ENCODE measurements at regions not wholly inside any gene's neighbourhood (a gene's known extent, or its start where the extent isn't known, plus 50 kb on each side); places are given as distances from the start of the nearest gene placed in this dataset.

- DNase-seq, result no peak
Observed at GRCh38 chr16:9536905-9537304, 445.5 kb downstream of the HAPSTR1 start.

GRCh38 chr16:9539346-9539745 lies 447.9 kb downstream of the HAPSTR1 start:
- DNase-seq, result no peak

DNA sequence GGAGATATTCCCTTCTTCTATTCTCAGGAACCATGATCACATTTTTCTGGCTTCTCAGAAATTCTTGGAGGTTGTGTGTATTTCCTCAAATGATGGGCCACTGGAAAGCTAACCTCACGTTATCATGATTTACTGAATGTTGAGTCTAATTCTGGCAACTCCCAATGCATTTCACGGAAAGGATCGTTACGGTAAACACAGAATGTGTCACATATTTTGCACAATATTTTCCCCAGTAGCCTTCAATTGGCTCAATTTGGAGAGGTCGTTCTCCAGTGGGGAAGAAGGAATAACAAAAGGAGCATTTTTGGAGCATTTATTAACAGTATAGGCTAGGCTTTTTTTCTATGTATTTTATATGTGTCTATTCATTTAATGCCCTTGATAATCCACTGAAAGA lies 450.3 kb downstream of the HAPSTR1 start:
- DNase-seq, result no peak

- DNase-seq, result no peak
Observed at GRCh38 chr16:9542165-9542755, 450.8 kb downstream of the HAPSTR1 start.

DNA sequence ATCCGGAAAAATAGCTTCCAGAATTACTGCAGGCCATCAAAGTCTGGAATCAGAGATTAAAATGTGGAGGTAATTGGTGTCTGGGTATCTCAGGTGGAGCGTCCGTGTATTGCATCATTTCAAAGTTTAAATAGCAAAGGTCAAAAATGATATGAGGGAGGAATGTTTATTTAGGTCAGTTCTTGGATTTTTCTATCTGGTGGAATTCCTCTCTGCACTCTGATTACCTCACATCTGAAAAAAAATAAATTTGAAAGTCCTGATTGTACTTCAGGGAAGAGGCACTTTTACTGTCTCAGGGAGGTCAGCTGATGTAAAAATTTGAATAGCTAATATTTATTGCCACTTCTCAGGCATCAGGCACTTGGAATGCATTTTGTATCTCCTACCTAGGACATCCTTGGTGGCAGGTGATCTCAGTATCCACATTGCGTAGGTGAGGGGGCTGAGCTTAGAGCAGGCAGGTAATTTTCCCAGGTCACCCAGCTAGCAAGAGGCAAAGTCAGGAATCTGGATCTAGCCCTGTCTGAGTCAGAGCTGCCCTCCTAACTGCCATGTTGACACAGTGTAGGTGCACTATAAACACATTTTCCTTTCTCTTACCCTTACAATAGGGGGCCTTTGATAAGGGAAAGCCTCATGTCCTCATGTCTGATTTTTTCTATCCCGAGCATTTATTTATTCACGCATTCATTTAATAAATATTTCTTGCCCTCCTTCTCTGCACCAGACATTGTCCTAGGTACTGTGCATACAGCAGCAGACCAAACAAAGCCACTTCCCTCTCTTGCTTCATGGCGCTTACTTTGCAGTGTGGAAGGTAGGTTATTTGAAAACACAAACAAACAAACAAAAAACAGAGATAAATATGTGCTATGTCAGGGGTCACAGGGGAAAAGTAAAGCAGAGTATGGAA lies 454.3 kb downstream of the HAPSTR1 start:
- no peak for DNase-seq

GRCh38 chr16:9546438-9546786 lies 455.0 kb downstream of the HAPSTR1 start:
- DNase-seq, result no peak

DNA sequence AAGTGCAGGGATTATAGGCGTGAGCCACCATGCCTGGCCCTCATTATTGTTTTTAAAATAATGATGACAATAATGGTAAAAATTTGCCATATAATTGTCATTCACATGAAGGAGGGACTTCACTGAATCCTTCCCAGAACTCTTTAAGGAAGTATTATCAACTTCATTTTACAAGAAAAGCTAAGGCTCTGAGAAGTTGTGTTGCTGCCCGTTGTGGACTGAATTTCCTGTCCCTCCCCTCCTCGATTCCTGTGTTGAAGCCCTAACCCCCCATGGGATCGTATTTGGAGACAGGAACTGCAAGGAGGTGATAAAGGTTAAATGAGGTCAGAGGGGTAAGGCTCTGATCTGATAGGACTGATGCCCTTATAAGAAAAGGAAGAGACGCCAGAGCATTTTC lies 458.0 kb downstream of the HAPSTR1 start:
- DNase-seq, result no peak

GRCh38 chr16:9555051-9555450 lies 463.6 kb downstream of the HAPSTR1 start:
- no peak for DNase-seq

GRCh38 chr16:9556949-9557665 lies 465.7 kb downstream of the HAPSTR1 start:
- DNase-seq, result no peak

DNA sequence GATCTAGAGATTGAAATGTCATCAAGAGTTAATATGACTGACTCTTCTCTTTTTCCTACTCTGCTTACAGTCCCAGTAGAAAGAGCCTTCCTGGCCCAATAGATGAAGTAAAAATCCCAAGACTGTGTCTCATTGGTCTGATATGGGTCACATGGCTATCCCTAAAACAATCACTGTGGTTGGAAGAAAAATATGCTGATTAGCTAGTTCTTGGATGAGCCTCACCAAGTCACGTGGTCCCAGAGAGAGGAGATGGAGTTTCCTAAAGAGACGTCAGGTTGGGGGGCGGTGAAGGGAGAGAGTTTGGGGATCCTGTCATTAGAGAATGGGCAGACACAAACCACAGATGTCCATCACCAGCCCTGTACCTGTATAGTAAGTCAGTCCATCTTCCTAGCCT lies 466.3 kb downstream of the HAPSTR1 start:
- DNase-seq, result no peak

GRCh38 chr16:9566099-9566498 lies 474.7 kb downstream of the HAPSTR1 start:
- no peak for DNase-seq

DNA sequence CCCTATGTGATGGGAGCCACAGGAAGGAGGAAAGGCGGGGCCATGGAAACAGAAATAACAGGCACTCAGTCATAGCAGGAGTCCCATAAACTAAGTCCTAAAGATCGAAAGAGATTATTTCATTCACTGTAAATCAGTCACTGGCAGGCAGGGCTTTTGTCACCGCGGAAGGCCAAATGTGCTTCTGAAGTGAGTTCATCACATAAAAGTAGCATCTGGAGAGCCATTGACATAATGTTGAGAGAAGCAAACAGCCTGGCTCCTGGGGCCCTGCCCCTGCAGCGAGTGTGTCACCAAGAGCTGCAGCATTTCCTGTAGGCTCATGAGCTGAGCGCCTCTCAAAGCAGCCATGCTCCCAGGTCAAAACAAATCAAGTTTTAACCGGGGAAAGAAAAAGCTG lies 476.2 kb downstream of the HAPSTR1 start:
- DNase-seq, result no peak

- no peak for DNase-seq
Observed at GRCh38 chr16:9568261-9568660, 476.8 kb downstream of the HAPSTR1 start.

DNA sequence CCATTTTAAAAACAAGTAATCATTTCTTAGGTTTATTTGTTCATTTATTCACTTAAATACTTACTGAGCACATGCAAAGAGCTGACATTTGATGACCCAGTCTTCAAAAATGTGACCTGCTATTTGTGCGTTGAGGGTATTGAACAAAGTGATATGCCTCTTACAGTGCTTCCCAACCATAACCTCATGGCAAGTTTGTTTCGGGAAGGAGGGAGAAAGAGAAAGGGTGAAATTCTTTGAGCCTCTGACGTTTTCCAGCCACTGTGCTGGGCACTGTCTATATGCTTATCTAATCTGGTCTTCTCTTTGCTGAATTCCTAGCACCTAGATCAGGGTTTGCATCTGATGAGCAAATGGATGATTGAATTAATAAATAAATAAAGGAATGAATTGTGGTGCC lies 479.1 kb downstream of the HAPSTR1 start:
- DNase-seq, result no peak

DNA sequence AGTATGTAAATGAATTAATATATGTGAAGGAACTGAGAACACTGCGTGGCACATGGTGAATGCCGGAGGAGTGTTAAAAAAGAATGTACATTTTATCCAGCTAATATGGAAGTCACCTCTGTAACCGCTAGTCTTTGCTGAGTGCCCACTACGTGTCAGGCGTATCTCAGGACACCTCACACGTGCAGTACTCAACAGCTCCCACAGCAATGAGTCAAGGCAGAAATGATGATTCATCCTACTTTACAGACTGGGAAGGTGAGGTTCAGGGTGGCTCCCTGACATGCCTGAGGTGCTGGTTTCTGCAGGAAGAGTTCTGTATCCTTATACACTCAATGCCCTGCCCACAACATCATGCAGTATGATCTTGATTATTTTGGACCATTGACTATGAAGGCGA lies 487.0 kb downstream of the HAPSTR1 start:
- DNase-seq, result no peak

DNA sequence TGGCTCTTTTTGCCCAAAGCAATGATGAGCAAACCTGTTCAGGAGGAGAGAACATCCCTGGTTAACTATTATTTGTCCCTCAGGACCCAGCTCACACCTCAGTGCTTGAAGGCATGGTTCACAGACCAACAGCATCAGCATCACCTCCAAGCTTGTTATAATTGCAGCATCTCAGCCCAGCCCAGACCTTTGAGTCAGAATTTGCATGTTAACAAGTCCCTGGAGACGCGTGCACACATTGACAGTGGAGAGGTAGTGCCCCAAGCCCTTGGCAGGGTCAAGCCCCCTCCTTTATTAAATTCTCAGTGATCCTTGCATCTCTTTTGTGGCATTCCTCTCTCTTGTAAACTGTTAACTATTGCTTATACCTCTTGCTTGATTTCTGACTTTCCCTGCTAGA lies 488.6 kb downstream of the HAPSTR1 start:
- no peak for DNase-seq

DNA sequence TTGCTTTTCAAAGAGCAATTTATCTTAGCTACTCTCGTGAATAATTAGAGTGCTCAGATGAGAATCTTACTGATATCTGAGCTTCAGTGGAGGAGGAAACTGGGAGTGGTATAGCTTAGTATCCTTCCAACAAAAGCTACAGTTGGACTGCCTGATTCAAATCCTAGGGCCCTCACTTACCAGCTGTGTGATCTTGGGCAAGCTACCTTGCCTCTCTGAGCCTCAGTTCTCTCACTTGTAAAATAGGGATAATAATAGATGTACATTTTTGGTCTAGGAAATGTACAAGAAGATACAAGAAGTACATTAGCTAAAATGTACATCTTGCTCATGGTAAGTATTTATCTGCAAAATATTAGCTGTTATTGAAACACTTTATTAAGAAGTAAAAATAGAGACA lies 502.0 kb downstream of the HAPSTR1 start:
- DNase-seq, result no peak

- DNase-seq, result no peak
Observed at GRCh38 chr16:9594047-9594446, 502.6 kb downstream of the HAPSTR1 start.

DNA sequence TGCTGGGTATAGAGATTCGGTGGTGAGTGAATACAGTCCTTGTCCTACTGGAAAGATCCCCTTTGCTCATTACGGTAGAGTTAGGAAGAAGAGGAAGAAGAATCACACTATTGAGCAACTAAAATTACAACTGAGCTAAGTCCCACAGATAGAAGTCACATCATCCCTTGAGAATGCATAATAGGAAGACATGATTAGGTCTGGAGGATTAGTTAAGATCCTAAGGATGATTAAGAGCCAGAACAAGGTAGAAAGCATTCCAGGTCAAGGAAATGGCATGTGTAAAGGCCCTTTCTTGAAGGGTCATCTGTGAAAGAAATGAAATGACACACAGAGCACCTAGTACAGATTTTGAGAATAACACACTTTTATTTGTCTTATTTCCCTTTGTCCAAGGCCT lies 503.5 kb downstream of the HAPSTR1 start:
- no peak for DNase-seq

GRCh38 chr16:9595393-9595792 lies 503.9 kb downstream of the HAPSTR1 start:
- DNase-seq, result no peak

DNA sequence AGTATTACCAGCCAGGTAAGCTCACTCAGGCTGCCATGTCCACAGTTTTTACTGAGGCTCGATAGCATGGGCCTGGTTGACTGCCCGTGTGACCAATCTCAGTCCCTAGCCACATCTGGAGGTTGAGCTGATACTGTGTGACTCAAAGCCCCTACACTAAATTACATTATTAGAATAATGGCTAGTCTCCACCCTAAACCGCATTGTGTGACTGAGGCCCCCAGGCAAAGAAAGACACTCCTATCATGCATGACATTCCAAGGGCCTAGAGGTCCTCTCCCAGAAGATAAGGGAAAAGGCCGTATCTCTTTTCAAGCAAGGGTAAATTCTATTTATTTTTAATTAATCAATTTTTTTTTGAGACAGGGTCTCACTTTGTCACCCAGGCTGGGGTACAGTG lies 505.3 kb downstream of the HAPSTR1 start:
- no peak for DNase-seq

- DNase-seq, result no peak
Observed at GRCh38 chr16:9597967-9598730, 506.7 kb downstream of the HAPSTR1 start.

DNA sequence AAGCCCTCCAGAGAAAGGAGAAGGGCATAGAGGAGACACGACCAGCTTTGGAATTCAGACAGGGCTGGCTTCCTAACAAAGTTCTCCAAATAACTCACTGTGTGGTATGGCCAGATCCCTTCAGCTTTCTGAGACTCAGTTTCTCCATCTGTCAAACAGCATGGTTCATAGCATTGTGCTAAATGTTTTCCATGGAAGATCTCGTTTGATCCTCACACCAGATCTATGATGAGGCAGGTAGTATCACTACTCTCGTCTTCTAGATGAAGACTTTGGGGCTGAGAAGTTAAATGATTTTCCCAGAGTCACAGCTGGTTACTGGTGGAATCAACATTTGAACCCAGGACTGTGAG lies 507.3 kb downstream of the HAPSTR1 start:
- DNase-seq, result no peak
